ENCODE measurements at regions not wholly inside any gene's neighbourhood (a gene's known extent, or its start where the extent isn't known, plus 50 kb on each side); places are given as distances from the start of the nearest gene placed in this dataset.

DNA sequence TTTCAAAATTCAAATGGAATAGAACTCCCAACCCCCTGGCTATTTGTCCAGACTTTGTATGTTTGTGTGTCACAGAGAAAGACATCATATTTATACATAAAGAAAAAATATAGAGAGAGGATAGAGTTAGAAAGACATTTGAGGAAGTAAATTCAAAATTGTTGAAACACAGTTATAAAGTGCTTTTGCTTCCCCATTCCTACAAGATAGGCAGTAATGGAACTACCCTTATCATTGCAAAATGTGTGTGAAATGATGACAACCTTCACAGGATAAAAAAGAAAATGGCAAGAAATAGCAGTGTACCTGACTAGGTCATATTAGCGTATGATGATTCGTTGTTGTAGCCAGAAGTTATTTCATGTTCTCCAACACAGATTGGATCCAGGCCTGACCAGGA lies 63.1 kb downstream of the FZD1 start:
- Histone ChIP-seq H3K9ac (ENCODE audit: low read depth, low read length, poor library complexity) (no peak overlapping the region), H2AFZ (ENCODE audit: low read length) (no peak overlapping the region), H2BK12ac (ENCODE audit: low read length) (no peak overlapping the region), H4K91ac (ENCODE audit: low read depth, low read length, poor library complexity) (no peak overlapping the region), H3K79me1 (ENCODE audit: low read depth, low read length) (no peaks in the 10 kb centered on the region), H3K27ac (replicated peaks; ENCODE audit: low read length) (no peak overlapping the region), H3K23ac (ENCODE audit: low read depth, low read length, poor library complexity) (no peak overlapping the region), H3K4me2 (ENCODE audit: insufficient read depth, low read length, poor library complexity, severe bottlenecking) (no peak overlapping the region), H2AK5ac (ENCODE audit: low read depth, low read length) (no peak overlapping the region), H3K36me3 (replicated peaks in 1 of 2; ENCODE audit: control insufficient read depth in 2 of 2, insufficient read depth in 2 of 2, low read length in 2 of 2) (no peaks in the 10 kb centered on the region), H3K18ac (ENCODE audit: low read length) (no peak overlapping the region), H3K27me3 (ENCODE audit: control insufficient read depth in 3 of 3, insufficient read depth in 3 of 3, low read depth in 1 of 3, low read length in 3 of 3) (no peaks in the 10 kb centered on the region), H4K8ac (ENCODE audit: low read depth, low read length) (no peak overlapping the region), H3K4me1 (ENCODE audit: control insufficient read depth in 2 of 2, insufficient read depth in 1 of 2, low read depth in 1 of 2, low read length in 2 of 2) (no peaks in the 10 kb centered on the region), H2BK5ac (ENCODE audit: low read length) (no peak overlapping the region), H2BK15ac (ENCODE audit: low read length) (no peak overlapping the region), H3K14ac (ENCODE audit: low read length) (no peak overlapping the region), H3K9me3 (replicated peaks in 1 of 2; ENCODE audit: control insufficient read depth in 2 of 2, insufficient read depth in 1 of 2, low read depth in 1 of 2, low read length in 2 of 2) (no peaks in the 10 kb centered on the region), H3K4me3 (ENCODE audit: low read length in 2 of 2) (no peak overlapping the region), H2BK120ac (ENCODE audit: low read depth, low read length) (no peak overlapping the region), H3K4ac (ENCODE audit: low read length) (no peak overlapping the region)
- DNase-seq (ENCODE audit: low spot score) = no peak
- WGBS, 2 donors (ENCODE audit: extremely low coverage in 2 of 2, insufficient read length in 2 of 2, insufficient replicate concordance in 1 of 2) = no CpG with 5 or more reads among the region's 2 CpGs

DNA sequence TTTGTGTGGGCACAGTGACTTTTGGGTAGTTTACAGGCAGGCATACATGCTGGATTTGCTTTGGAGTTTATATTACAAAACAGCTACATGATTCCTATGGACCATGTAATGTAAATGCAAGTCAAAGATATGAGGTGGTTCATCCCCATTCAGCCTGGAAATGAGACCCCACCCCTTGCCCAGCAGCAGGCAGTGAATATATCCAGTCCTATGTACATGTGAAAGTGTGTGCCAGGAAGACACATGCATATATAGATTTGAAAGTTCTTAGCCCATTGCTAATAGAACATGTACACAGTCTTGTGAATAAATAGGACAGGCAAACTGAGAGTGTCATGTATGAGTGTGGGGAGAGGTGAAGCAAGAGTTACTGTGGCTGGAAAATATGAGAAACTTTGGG lies 65.3 kb downstream of the FZD1 start:
- H2BK5ac ChIP-seq (ENCODE audit: low read length) = no peak overlapping the region

DNA sequence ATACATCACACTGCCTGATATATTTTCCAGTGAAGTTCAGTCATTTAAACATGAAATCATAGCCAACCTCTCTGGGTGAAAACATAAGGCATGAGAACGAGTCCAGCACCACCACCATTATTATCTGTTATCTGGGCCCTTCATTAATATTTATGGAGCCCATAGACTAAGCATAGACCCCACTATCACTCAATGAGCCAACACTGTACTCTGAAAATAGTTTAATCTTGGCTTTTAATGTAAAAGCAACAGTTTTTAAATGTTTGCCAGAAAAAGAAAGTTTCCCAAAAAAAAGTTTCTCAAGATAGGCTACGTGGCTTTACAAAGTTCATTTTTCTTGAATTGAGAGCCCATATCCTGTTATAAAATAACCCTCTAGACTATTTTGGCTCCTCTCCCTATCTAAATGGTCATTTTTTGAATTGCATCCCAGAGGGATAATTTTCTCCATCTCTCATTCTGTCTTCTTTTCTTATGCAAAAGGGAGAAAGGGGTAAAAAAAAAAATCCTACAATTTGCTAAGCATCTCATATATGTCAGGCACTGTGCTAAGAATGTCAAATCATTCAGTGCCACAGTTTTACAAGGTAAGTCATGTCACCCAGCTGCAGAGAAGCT lies 66.1 kb downstream of the FZD1 start:
- peaks cover 0 to 2% of the 10 kb centered on the region in 2 donors for H3K9me3 ChIP-seq (replicated peaks in 1 of 2; ENCODE audit: control insufficient read depth in 2 of 2, insufficient read depth in 1 of 2, low read depth in 1 of 2, low read length in 2 of 2)
- no peak overlapping the region for H3K18ac ChIP-seq (ENCODE audit: low read length)
- no peak overlapping the region for H4K91ac ChIP-seq (ENCODE audit: low read depth, low read length, poor library complexity)
- H2AFZ ChIP-seq (ENCODE audit: low read length) = no peak overlapping the region
- H3K4me2 ChIP-seq (ENCODE audit: insufficient read depth, low read length, poor library complexity, severe bottlenecking) = no peak overlapping the region
- H3K23ac ChIP-seq (ENCODE audit: low read depth, low read length, poor library complexity) = no peak overlapping the region
- no peak overlapping the region for H2BK12ac ChIP-seq (ENCODE audit: low read length)
- DNase-seq (ENCODE audit: low spot score) = no peak
- H3K4ac ChIP-seq (ENCODE audit: low read length) = no peak overlapping the region
- H3K9ac ChIP-seq (ENCODE audit: low read depth, low read length, poor library complexity) = no peak overlapping the region
- no peaks in the 10 kb centered on the region for H3K79me1 ChIP-seq (ENCODE audit: low read depth, low read length)
- no peaks in the 10 kb centered on the region for H3K36me3 ChIP-seq (replicated peaks in 1 of 2; ENCODE audit: control insufficient read depth in 2 of 2, insufficient read depth in 2 of 2, low read length in 2 of 2)
- no peak overlapping the region for H2BK120ac ChIP-seq (ENCODE audit: low read depth, low read length)
- H3K4me3 ChIP-seq (ENCODE audit: low read length in 2 of 2) = no peak overlapping the region
- H2BK5ac ChIP-seq (ENCODE audit: low read length) = no peak overlapping the region
- H3K14ac ChIP-seq (ENCODE audit: low read length) = no peak overlapping the region
- no peaks in the 10 kb centered on the region for H3K4me1 ChIP-seq (ENCODE audit: control insufficient read depth in 2 of 2, insufficient read depth in 1 of 2, low read depth in 1 of 2, low read length in 2 of 2)
- no peak overlapping the region for H3K27ac ChIP-seq (replicated peaks; ENCODE audit: low read length)
- H4K8ac ChIP-seq (ENCODE audit: low read depth, low read length) = no peak overlapping the region
- no CpG with 5 or more reads among the region's 2 CpGs for WGBS, 2 donors (ENCODE audit: extremely low coverage in 2 of 2, insufficient read length in 2 of 2, insufficient replicate concordance in 1 of 2)
- H2BK15ac ChIP-seq (ENCODE audit: low read length) = no peak overlapping the region
- H2AK5ac ChIP-seq (ENCODE audit: low read depth, low read length) = no peak overlapping the region
- H3K27me3 ChIP-seq (ENCODE audit: control insufficient read depth in 3 of 3, insufficient read depth in 3 of 3, low read depth in 1 of 3, low read length in 3 of 3) = no peaks in the 10 kb centered on the region

More for the DNA sequence above, 65.3 kb downstream of the FZD1 start:
- Histone ChIP-seq H2BK15ac (ENCODE audit: low read length) (no peak overlapping the region), H2AFZ (ENCODE audit: low read length) (no peak overlapping the region), H3K4me3 (ENCODE audit: low read length in 2 of 2) (no peak overlapping the region), H3K4ac (ENCODE audit: low read length) (no peak overlapping the region), H4K91ac (ENCODE audit: low read depth, low read length, poor library complexity) (no peak overlapping the region), H2AK5ac (ENCODE audit: low read depth, low read length) (no peak overlapping the region), H3K4me1 (ENCODE audit: control insufficient read depth in 2 of 2, insufficient read depth in 1 of 2, low read depth in 1 of 2, low read length in 2 of 2) (no peaks in the 10 kb centered on the region), H3K27me3 (ENCODE audit: control insufficient read depth in 3 of 3, insufficient read depth in 3 of 3, low read depth in 1 of 3, low read length in 3 of 3) (no peaks in the 10 kb centered on the region), H3K27ac (replicated peaks; ENCODE audit: low read length) (no peak overlapping the region), H3K4me2 (ENCODE audit: insufficient read depth, low read length, poor library complexity, severe bottlenecking) (no peak overlapping the region), H3K36me3 (replicated peaks in 1 of 2; ENCODE audit: control insufficient read depth in 2 of 2, insufficient read depth in 2 of 2, low read length in 2 of 2) (no peaks in the 10 kb centered on the region), H2BK12ac (ENCODE audit: low read length) (no peak overlapping the region), H3K79me1 (ENCODE audit: low read depth, low read length) (no peaks in the 10 kb centered on the region), H3K18ac (ENCODE audit: low read length) (no peak overlapping the region), H4K8ac (ENCODE audit: low read depth, low read length) (no peak overlapping the region), H3K14ac (ENCODE audit: low read length) (no peak overlapping the region), H3K9ac (ENCODE audit: low read depth, low read length, poor library complexity) (no peak overlapping the region), H2BK120ac (ENCODE audit: low read depth, low read length) (no peak overlapping the region), H3K23ac (ENCODE audit: low read depth, low read length, poor library complexity) (no peak overlapping the region), H3K9me3 (replicated peaks in 1 of 2; ENCODE audit: control insufficient read depth in 2 of 2, insufficient read depth in 1 of 2, low read depth in 1 of 2, low read length in 2 of 2) (peaks cover 0 to 2% of the 10 kb centered on the region in 2 donors)
- DNase-seq (ENCODE audit: low spot score) = no peak

DNA sequence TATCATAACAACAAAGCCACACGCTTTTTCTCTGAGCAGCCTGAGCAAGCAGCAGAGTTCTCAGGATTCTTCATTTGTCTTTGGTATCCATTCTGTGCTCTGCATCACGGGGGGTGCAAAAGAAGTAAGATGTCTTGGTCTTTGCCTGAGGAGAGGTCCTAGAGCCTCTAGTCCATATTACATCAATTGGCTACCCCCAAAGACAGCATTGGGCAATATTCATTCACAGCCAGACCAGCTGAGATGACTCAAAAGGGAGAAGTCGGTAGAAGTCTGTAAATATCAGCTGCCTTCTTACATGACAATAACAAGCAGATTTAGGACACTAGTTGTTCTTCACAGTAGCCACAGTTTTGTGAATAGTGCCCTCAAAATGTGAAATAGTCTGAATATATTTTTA lies 66.6 kb downstream of the FZD1 start:
- no peak overlapping the region for H2BK15ac ChIP-seq (ENCODE audit: low read length)
- no peaks in the 10 kb centered on the region for H3K36me3 ChIP-seq (replicated peaks in 1 of 2; ENCODE audit: control insufficient read depth in 2 of 2, insufficient read depth in 2 of 2, low read length in 2 of 2)
- H3K79me1 ChIP-seq (ENCODE audit: low read depth, low read length) = no peaks in the 10 kb centered on the region
- WGBS, 2 donors (ENCODE audit: extremely low coverage in 2 of 2, insufficient read length in 2 of 2, insufficient replicate concordance in 1 of 2) = no CpG with 5 or more reads among the region's 3 CpGs
- H2BK120ac ChIP-seq (ENCODE audit: low read depth, low read length) = no peak overlapping the region
- H4K91ac ChIP-seq (ENCODE audit: low read depth, low read length, poor library complexity) = no peak overlapping the region
- no peak overlapping the region for H3K23ac ChIP-seq (ENCODE audit: low read depth, low read length, poor library complexity)
- no peak overlapping the region for H3K9ac ChIP-seq (ENCODE audit: low read depth, low read length, poor library complexity)
- no peak overlapping the region for H3K4me3 ChIP-seq (ENCODE audit: low read length in 2 of 2)
- no peak overlapping the region for H4K8ac ChIP-seq (ENCODE audit: low read depth, low read length)
- H2AK5ac ChIP-seq (ENCODE audit: low read depth, low read length) = no peak overlapping the region
- peaks cover 0 to 2% of the 10 kb centered on the region in 2 donors for H3K9me3 ChIP-seq (replicated peaks in 1 of 2; ENCODE audit: control insufficient read depth in 2 of 2, insufficient read depth in 1 of 2, low read depth in 1 of 2, low read length in 2 of 2)
- no peak overlapping the region for H3K18ac ChIP-seq (ENCODE audit: low read length)
- no peak overlapping the region for H3K4ac ChIP-seq (ENCODE audit: low read length)
- H2AFZ ChIP-seq (ENCODE audit: low read length) = no peak overlapping the region
- H3K4me1 ChIP-seq (ENCODE audit: control insufficient read depth in 2 of 2, insufficient read depth in 1 of 2, low read depth in 1 of 2, low read length in 2 of 2) = no peaks in the 10 kb centered on the region
- no peak for DNase-seq (ENCODE audit: low spot score)
- H3K27ac ChIP-seq (replicated peaks; ENCODE audit: low read length) = no peak overlapping the region
- no peak overlapping the region for H3K4me2 ChIP-seq (ENCODE audit: insufficient read depth, low read length, poor library complexity, severe bottlenecking)
- no peaks in the 10 kb centered on the region for H3K27me3 ChIP-seq (ENCODE audit: control insufficient read depth in 3 of 3, insufficient read depth in 3 of 3, low read depth in 1 of 3, low read length in 3 of 3)
- no peak overlapping the region for H2BK5ac ChIP-seq (ENCODE audit: low read length)
- no peak overlapping the region for H3K14ac ChIP-seq (ENCODE audit: low read length)
- H2BK12ac ChIP-seq (ENCODE audit: low read length) = no peak overlapping the region
